HG02571 (cell line): ENCODE measurements at regions not wholly inside any gene's neighbourhood (a gene's known extent, or its start where the extent isn't known, plus 50 kb on each side); places are given as distances from the start of the nearest gene placed in this dataset.
"Not testable (repeated sequence)": the region's sequence is repeated elsewhere in the genome, so short reads cannot be mapped to it uniquely, and the experiment has no call there.

Experiments used
- ATAC-seq: cut with Tn5 transposase; IDR thresholded peaks from one replicate; pipeline ENCODE4 v1.9.1; 2021; ENCODE audit warnings: mild to moderate bottlenecking, moderate library complexity; ENCODE audit not compliant: unreplicated experiment

- ATAC-seq: no peak
Measured at GRCh38 chr22:47626428-47627390, 864.3 kb downstream of the TBC1D22A start.

DNA sequence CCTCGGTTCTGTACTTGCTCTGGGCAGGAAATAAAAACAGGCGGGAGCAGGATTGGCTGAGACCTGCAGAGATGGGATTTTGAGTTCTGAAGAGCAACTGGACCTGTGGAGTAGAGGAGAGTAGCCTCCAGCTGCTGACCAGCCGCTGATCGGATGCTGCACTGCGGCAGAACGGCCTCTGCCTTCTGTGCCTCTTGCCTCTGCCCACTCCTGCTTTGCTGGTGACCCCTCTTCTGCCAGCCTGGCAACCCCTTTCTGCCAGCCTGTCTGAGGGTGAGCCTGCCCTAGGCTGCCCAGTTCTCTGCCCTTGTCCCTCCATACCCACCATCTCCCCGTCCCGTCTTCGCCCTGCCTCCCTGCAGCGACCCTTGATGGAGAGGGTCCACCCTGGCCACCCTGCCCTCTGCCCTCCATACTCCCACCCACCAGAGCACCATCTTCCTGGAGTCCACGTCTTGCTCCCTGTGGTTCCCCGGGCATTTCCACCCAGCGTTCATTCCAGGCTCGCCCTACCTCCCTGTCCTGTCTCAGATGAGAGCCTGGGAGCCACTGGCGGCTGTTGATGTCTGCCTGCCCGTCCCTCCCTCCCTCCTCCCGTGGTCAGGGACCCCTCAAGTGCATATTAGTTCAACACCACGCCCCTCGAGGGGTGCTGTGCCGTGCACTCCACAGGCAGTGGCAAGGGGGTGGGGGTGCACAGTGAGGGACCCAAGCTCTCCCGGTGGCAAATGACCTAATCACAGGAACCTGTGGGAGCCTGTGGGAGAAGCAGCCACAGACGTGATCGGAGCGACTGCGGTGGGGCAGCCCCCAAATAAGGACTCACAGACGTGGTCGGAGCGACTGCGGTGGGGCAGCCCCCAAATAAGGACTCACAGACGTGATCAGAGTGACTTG, 863.3 kb downstream of the TBC1D22A start:
- ATAC-seq: no peak

DNA sequence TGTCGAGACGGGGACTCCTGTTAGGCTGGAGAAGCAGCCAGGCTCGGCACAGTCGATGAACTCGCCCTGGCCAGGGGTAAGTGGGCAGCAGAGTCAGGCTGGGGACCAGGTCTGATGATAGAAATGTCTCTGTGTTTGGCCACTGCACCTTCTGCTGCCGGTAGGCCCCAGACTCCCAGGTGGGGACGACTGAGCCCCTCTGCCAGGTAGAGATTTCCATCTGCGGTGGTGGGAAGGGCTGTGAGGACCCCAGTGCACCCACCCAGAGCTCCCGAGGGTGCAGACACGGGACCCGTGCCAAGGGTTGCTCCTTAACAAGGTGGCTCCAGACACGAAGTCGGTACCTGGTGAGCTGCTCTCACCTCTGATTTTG, 862.5 kb downstream of the TBC1D22A start:
- no peak for ATAC-seq

DNA sequence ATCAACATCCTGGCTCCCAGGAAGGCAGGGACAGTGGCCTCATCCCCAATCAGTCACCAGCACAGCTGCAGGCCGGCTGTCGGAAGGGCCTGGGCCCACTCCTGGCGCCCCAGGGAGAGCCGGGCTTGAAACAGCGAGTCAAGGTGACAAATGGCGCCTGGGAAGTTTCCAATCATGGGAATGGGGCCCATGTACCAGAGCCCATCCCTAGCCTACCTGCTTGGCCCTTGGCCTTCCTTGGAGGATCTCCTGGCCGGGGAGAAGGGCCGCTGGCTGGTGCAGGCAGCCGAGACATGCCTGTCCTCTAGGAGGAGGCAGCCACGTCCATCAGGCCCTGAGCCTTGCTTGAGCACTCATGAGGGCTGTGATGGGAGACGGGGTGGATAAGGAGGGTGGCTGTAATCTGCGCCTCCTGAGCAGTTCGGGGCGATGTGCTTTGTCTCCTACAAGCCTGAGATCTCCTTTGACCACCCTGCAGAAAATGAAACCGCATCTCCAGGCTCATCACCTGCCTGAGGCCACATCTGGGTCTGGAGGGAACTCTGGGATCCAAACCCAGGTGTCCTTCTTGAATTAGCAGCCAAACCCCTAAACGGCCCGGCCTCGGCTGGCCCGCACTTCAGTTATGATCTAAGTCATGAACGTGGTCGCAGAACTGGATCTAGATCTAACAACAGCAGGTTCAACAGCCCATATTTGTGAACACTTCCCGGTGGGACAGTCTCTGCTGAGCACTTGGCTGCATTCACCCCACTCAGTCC, 862.0 kb downstream of the TBC1D22A start:
- no peak for ATAC-seq

DNA sequence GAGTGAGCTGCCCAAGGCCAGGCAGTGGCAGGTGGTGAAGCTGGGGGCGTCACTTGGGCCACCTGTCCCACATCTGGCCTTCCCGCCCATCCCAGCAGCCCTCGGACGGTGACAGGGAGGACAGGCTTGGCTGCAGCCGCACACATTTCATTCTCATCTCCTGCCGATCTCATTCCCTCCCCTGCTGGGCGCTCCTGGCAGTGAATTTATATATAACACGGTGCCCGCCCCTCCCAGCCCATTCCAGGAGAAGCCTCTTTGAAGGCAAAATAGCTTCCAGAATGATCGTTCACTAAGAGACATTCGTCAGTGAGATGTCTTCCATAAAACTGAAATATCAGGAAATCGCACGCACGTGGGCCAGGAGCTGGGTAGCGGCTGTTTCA, 861.3 kb downstream of the TBC1D22A start:
- ATAC-seq: no peak

DNA sequence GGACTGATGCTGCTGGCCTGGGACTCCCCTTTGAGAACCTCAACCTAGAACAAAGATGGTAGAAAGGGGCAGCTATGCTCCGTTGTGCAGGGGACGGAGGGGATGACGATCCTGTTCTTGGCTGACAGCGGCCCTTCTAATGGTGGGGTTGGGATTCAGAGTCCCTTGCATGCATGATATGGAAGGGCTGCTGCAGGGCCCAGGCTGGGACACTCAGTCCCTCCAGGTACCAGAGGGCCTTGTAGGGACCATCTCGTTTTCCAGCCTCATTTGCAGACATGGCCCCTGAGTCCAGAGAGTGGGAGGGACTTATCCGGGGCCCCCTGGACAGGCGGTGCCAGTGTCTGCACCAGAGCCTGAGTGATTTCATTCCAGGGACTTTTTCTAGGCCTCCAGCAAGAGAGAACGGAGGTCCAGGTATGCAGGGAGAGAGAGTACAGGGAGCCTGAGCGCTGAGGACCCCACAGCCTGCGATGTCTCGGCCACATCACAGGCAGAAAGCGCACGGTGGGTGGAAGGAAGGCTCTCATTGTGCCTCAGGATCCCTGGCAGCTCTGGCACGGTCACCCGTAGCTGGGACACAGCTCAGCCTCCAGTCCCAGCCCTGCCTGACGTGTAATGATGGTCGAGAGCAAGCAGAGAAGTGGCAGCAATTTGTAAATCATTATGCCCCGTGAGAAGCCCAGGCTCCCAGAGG, 860.8 kb downstream of the TBC1D22A start:
- ATAC-seq: no peak

GRCh38 chr22:47622541-47622940, 860.1 kb downstream of the TBC1D22A start:
- ATAC-seq: no peak

GRCh38 chr22:47621253-47621652, 858.8 kb downstream of the TBC1D22A start:
- ATAC-seq: no peak

DNA sequence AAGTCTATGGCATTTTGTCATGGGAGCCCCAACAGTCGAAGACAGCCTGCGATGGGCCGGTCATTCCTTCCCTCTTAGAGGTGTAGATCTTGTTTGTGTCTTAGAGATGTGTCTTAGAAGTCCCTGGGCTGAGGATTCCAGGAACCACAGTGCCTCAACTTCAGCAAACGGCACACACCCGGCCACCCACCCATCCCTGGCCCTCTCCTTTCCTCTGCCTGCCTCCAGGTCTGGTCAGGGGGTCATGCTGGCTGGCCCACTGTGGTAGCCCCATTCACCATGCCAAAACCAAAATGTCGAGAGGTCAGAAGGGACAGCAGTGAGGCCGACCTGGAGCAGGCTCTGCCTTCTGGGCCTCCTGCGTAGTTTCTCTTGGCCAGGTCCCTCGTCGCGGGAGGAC, 857.9 kb downstream of the TBC1D22A start:
- no peak for ATAC-seq

DNA sequence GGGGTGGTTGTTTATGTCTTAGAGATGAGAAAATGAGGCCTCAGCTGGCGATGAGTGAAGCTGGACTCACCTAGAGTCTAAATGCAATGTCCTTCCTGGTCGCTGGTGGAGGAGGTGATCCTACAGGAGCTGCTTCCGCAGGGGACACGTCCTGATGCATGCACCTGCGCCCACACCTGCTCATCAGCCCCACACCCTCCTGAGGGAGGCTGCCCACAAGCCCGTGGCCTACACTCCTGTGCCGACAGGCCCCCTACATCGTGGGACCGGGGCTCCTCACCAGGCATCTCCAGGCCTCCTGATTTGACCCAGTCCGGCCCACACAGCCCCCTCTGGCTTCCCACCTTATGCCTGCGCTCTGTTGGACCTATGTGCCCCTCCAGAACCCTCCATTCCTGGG, 857.2 kb downstream of the TBC1D22A start:
- no peak for ATAC-seq

- ATAC-seq: no peak
Measured at GRCh38 chr22:47618180-47619010, 855.9 kb downstream of the TBC1D22A start.

DNA sequence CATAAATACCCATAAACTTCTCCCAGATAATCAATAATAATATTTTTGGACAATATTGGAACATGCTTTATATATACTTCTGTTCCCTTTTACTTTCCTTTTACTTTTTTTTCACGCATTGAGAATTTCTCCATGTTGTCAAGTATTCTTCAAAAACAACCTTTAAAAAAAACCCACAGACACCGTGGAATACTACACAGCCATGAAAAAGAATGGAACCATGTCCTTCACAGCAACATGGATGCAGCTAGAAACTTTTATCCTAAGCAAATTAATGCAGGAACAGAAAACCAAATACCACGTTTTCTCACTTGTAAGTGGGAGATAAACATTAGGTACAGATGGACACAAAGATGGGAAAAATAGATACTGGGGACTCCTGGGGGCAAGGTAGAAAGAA, 854.7 kb downstream of the TBC1D22A start:
- ATAC-seq: no peak

DNA sequence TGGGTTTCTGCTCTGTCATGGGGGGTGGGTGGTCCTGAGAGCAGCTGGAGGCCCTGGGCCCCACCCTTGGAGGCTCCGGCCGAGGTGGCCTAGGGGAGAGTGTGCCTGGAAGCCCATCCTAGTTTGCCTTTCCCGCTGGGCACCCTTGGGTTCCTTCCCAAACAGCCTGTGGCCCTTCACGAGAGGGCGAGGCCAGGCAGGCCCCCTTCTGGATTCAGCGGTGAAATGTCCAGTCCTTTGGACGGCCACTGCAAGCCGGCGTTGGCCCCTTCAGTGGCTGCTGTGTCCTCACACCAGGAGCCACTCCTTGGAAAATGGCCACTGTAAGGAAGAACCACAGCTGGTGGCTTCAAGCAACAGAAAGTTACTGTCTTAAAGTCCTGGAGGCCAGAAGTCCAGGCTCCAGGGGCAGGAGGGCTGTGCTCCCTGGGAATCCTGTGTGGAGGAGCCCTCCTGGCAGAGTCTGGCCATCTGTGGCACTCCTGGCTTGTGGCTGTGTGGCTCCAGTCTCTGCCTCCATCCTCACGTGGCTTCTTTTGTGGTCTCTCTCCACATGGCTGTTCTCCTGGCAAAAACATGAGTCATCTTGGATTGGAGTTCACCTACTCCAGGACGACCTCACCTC, 854.1 kb downstream of the TBC1D22A start:
- ATAC-seq: no peak

- no peak for ATAC-seq
Measured at GRCh38 chr22:47615051-47615450, 852.6 kb downstream of the TBC1D22A start.

DNA sequence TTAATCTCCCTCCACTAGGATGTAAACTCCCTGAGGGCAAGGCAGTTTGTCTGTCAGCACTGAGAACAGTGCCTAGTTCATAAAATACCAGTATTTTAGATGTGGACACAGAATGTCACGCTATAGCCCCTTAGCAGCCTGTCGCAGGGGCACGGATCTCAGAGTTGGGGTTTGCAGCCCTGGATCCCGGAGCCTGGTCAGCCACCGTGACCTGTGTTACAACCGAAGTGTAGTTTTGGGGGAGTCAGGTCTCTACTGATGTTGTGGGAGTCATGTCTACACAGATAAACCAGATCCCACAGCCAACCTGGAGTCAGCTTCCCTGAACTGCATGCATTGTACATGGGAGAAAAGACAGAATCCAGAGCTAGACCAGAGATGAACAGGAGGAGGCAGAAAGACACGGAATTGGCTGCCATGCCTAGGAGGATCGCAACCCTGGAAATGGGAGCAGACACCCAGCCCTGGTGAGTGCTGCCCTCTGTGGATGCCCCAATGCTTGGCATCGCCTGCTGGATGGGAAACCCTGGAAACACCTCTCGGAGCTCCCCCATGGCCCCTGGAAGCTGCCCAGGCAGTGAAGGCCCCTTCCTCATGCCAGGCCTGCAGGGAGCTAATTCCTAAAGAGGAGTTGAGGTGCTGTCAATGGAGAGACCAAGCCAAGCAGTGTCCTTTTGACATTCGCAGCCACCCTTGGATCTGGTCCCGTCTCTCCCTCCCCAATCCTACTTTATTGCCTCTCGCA, 851.3 kb downstream of the TBC1D22A start:
- ATAC-seq: no peak

DNA sequence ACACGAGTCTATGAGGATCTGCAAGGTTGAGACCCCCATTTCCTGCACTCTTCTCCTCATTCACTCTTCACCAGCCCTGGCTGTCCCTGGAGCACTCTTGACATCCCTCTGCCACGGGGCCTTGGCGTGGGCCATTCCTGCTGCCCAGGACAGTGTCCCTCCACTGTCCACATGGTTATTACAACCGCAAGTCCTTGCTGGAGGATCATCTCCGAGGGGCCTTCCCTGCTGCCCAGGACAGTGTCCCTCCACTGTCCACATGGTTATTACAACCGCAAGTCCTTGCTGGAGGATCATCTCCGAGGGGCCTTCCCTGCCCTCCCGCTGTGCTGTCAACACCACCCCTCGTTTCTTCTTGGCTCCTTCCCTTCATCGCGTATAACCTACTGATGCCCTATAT, 850.7 kb downstream of the TBC1D22A start:
- not testable (repeated sequence) for ATAC-seq

GRCh38 chr22:47612311-47612910, 850.0 kb downstream of the TBC1D22A start:
- no peak for ATAC-seq

- no peak for ATAC-seq
Measured at GRCh38 chr22:47610764-47611163, 848.3 kb downstream of the TBC1D22A start.
